IMR-90 (cell line): ENCODE measurements at regions not wholly inside any gene's neighbourhood (a gene's known extent, or its start where the extent isn't known, plus 50 kb on each side); places are given as distances from the start of the nearest gene placed in this dataset.

ENCODE experiments used
- ATAC-seq: fragments of 200-7000 bp; cut with Tn5 transposase; 2 replicates; pipeline ENCODE4 v1.9.1; 2020; ENCODE audit warnings: low read depth, mild to moderate bottlenecking, moderate library complexity
- BruUV-seq: library from RNA; stranded (reverse); fragments of 400-500 nt; replicated peaks from 2 replicates; lab custom pipeline; 2021; lab: Mats Ljungman, UMichigan
- CTCF ChIA-PET: fragments of 300-600 bp; formaldehyde crosslinking; extraction: SDS; loops from one replicate; lab custom pipeline; 2021; ENCODE audit warnings: antibody characterized with exemption; lab: Yijun Ruan, JAX
- POLR2A ChIA-PET: fragments of 300-600 bp; sonication (Branson Sonifier 250); formaldehyde crosslinking; loops from one replicate; lab custom pipeline; 2022; ENCODE audit warnings: antibody characterized with exemption; ENCODE audit not compliant: unreplicated experiment; lab: Charles Lee
- DNase-seq: peaks from one replicate; pipeline ENCODE4 v3.0.0; 2013
- H2AFZ ChIP-seq: replicated peaks from 2 replicates; pipeline ENCODE3; 2013; ENCODE audit warnings: low read length, mild to moderate bottlenecking; ENCODE audit not compliant: poor library complexity
- H2AK5ac ChIP-seq: 2 replicates; pipeline ENCODE4 v1.6.1; 2013; ENCODE audit warnings: low read depth, low read length, inconsistent platforms
- H2AK9ac ChIP-seq: replicated peaks from 2 replicates; pipeline ENCODE3; 2013; ENCODE audit warnings: mild to moderate bottlenecking, low read depth, low read length, moderate library complexity; ENCODE audit not compliant: poor library complexity
- H2BK120ac ChIP-seq: 2 replicates; pipeline ENCODE4 v1.6.1; 2013; ENCODE audit warnings: low read depth, low read length, inconsistent platforms
- H2BK15ac ChIP-seq: 3 replicates; pipeline ENCODE4 v1.6.1; 2013; ENCODE audit warnings: low read depth, low read length, inconsistent platforms
- H2BK20ac ChIP-seq: 2 replicates; pipeline ENCODE4 v1.6.1; 2013; ENCODE audit warnings: low read depth, mild to moderate bottlenecking, inconsistent platforms, low read length, moderate library complexity
- H2BK5ac ChIP-seq: 2 replicates; pipeline ENCODE4 v1.6.1; 2013; ENCODE audit warnings: mild to moderate bottlenecking, low read depth, low read length, inconsistent platforms; ENCODE audit not compliant: poor library complexity, severe bottlenecking
- H3K14ac ChIP-seq: replicated peaks from 2 replicates; pipeline ENCODE4 v1.6.1; 2013; ENCODE audit warnings: low read depth, low read length, inconsistent platforms
- H3K18ac ChIP-seq: 2 replicates; pipeline ENCODE4 v1.6.1; 2013; ENCODE audit warnings: low read depth, low read length, control low read depth
- H3K23ac ChIP-seq: 2 replicates; pipeline ENCODE4 v1.6.1; 2013; ENCODE audit warnings: low read depth, low read length, inconsistent platforms
- H3K27ac ChIP-seq: 2 replicates; pipeline ENCODE4 v1.5.1; 2013; ENCODE audit warnings: mild to moderate bottlenecking, control low read depth, low read length; ENCODE audit not compliant: insufficient read depth
- H3K27me3 ChIP-seq: 2 replicates; pipeline ENCODE4 v1.6.1; 2013; ENCODE audit warnings: low read length; ENCODE audit not compliant: control insufficient read depth, insufficient read depth
- H3K36me3 ChIP-seq: 2 replicates; pipeline ENCODE4 v1.6.1; 2013; ENCODE audit warnings: low read length, mixed read lengths; ENCODE audit not compliant: control insufficient read depth, insufficient read depth
- H3K4ac ChIP-seq: 2 replicates; pipeline ENCODE4 v1.6.1; 2013; ENCODE audit warnings: low read depth, low read length, inconsistent platforms
- H3K4me1 ChIP-seq: 2 replicates; pipeline ENCODE4 v1.6.1; 2013; ENCODE audit warnings: low read length, mixed read lengths; ENCODE audit not compliant: control insufficient read depth, insufficient read depth
- H3K4me2 ChIP-seq: 2 replicates; pipeline ENCODE4 v1.6.1; 2013; ENCODE audit warnings: low read depth, mild to moderate bottlenecking, control low read depth, low read length, moderate library complexity
- H3K4me3 ChIP-seq: 2 replicates; pipeline ENCODE4 v1.5.1; 2013; ENCODE audit warnings: low read depth, mild to moderate bottlenecking, control low read depth, low read length, moderate library complexity; ENCODE audit not compliant: insufficient read depth
- H3K56ac ChIP-seq: 2 replicates; pipeline ENCODE4 v1.6.1; 2013; ENCODE audit warnings: low read length, inconsistent platforms; ENCODE audit not compliant: insufficient read depth; ENCODE audit errors: extremely low read depth
- H3K79me1 ChIP-seq, 2 experiments: 2 replicates each; pipeline ENCODE4 v1.6.1; 2013; ENCODE audit warnings: low read length in 2 of 2, inconsistent platforms in 1 of 2, low read depth in 1 of 2
- H3K9ac ChIP-seq: 2 replicates; pipeline ENCODE4 v1.6.1; 2013; ENCODE audit warnings: low read depth, low read length, control low read depth
- H3K9me1 ChIP-seq: 2 replicates; pipeline ENCODE4 v1.6.1; 2013; ENCODE audit warnings: low read length, inconsistent platforms; ENCODE audit not compliant: insufficient read depth
- H3K9me3 ChIP-seq: 2 replicates; pipeline ENCODE4 v1.6.1; 2013; ENCODE audit warnings: low read length; ENCODE audit not compliant: control insufficient read depth, insufficient read depth
- H4K20me1 ChIP-seq: 2 replicates; pipeline ENCODE4 v1.6.1; 2013; ENCODE audit warnings: low read length, inconsistent platforms; ENCODE audit not compliant: insufficient read depth
- H4K5ac ChIP-seq: 2 replicates; pipeline ENCODE4 v1.6.1; 2013; ENCODE audit warnings: mild to moderate bottlenecking, low read depth, low read length, control low read depth
- H4K8ac ChIP-seq, 2 experiments: 2 replicates each; pipeline ENCODE4 v1.6.1; 2013; ENCODE audit warnings: low read depth in 2 of 2, low read length in 2 of 2, control low read depth in 1 of 2, inconsistent platforms in 1 of 2
- H4K91ac ChIP-seq: 2 replicates; pipeline ENCODE4 v1.6.1; 2013; ENCODE audit warnings: low read depth, low read length, inconsistent platforms; ENCODE audit not compliant: insufficient read depth
- BHLHE40 ChIP-seq: fragments of 150-350 bp; IDR thresholded peaks from 2 replicates; pipeline ENCODE4 v1.6.1; 2016; ENCODE audit warnings: mild to moderate bottlenecking, low read depth, low read length
- CEBPB ChIP-seq: IDR thresholded peaks from 2 replicates; pipeline ENCODE4 v1.6.1; 2012; ENCODE audit warnings: low read depth, low read length, improper control_type of control experiment
- FOS ChIP-seq: fragments of 150-350 bp; IDR thresholded peaks from 2 replicates; pipeline ENCODE4 v1.6.1; 2016; ENCODE audit warnings: low read depth, low read length
- MAFK ChIP-seq: IDR thresholded peaks from 2 replicates; pipeline ENCODE4 v1.6.1; 2012; ENCODE audit warnings: low read depth, low read length, improper control_type of control experiment
- MAZ ChIP-seq: IDR thresholded peaks from 2 replicates; pipeline ENCODE4 v1.6.1; 2012; ENCODE audit warnings: low read depth, mild to moderate bottlenecking, low read length, improper control_type of control experiment, moderate library complexity, borderline replicate concordance
- MXI1 ChIP-seq: IDR thresholded peaks from 2 replicates; pipeline ENCODE4 v1.6.1; 2012; ENCODE audit warnings: low read depth, mild to moderate bottlenecking, low read length, moderate library complexity, borderline replicate concordance
- POLR2A ChIP-seq: IDR thresholded peaks from 2 replicates; pipeline ENCODE4 v1.6.1; 2012; ENCODE audit warnings: mild to moderate bottlenecking, low read depth, low read length
- RAD21 ChIP-seq: IDR thresholded peaks from 2 replicates; pipeline ENCODE4 v1.6.1; 2012; ENCODE audit warnings: low read length, improper control_type of control experiment
- RCOR1 ChIP-seq: IDR thresholded peaks from 2 replicates; pipeline ENCODE4 v1.6.1; 2012; ENCODE audit warnings: mild to moderate bottlenecking, low read length, improper control_type of control experiment; ENCODE audit not compliant: insufficient replicate concordance
- RFX5 ChIP-seq: IDR thresholded peaks from 2 replicates; pipeline ENCODE4 v1.8.0; 2012; ENCODE audit warnings: low read depth, mild to moderate bottlenecking, low read length, moderate library complexity
- WGBS, 2 experiments: methylation state at CpG; one replicate each; pipeline versions ENCODE4 v1.1.5 to v1.1.7; 2013; ENCODE audit warnings: missing lambda C conversion rate in 2 of 2; ENCODE audit not compliant: insufficient read length in 1 of 2; ENCODE audit errors: extremely low coverage in 2 of 2; 5-methylcytosine and 5-hydroxymethylcytosine counted together
- dilution Hi-C: fragments of 300-500 bp; cut with HindIII; formaldehyde crosslinking; loops from one replicate; pipeline ENCODE4 v1.14.3; 2018; ENCODE audit warnings: low sequenced_read_pairs; ENCODE audit not compliant: unreplicated experiment
- in situ Hi-C: fragments of 300-500 bp; cut with MboI; formaldehyde crosslinking; loops from 3 replicates; pipeline ENCODE4 v1.14.3; 2019; ENCODE audit warnings: low sequenced_read_pairs, inconsistent platforms, mixed read lengths
- intact Hi-C: fragments of 100-400 bp; cut with micrococcal nuclease; formaldehyde crosslinking; loops from 2 replicates; pipeline ENCODE4 v1.10.0; 2022
- TF ChIP-seq, protein P1 (sequence below): conservative IDR thresholded peaks from 2 replicates; pipeline ENCODE4 v1.5.1; 2012; ENCODE audit warnings: mild to moderate bottlenecking, low read depth, low read length, improper control_type of control experiment
- TF ChIP-seq, protein P2 (sequence below): fragments of 150-350 bp; IDR thresholded peaks from 2 replicates; pipeline ENCODE4 v1.6.1; 2016; ENCODE audit warnings: low read depth, mild to moderate bottlenecking, low read length, moderate library complexity, borderline replicate concordance

DNA sequence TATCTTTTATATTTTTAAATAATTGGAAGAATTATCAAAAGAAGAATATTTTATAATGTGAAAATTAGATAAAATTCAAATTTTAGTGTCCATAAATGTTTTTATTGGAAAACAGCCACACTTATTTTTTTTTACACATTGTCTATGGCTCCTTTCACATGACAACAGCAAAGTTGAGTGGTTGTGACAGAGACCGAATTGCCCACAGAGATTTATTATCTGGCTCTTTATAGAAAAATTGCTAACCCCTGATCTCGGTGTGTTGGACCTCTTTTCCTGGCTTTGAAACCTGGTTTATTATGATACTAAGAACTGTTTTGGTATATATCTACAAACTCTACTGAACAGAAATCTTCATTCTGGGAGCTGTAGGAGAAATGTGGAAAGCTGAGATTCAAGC is 269.1 kb upstream of the UMPS start:
- H4K20me1 ChIP-seq, result no peaks in the 10 kb centered on the region
- no peaks in the 10 kb centered on the region for H3K9me3 ChIP-seq
- H2AK9ac ChIP-seq, result no peak overlapping the region
- no peak overlapping the region for H3K9ac ChIP-seq
- no peak overlapping the region for H2AFZ ChIP-seq
- dilution Hi-C loops, result no loop called here
- H3K18ac ChIP-seq, result no peak overlapping the region
- H2BK5ac ChIP-seq, result no peak overlapping the region
- H3K4ac ChIP-seq, result no peak overlapping the region
- ATAC-seq (no peak), DNase-seq (no peak)
- H3K4me3 ChIP-seq, result no peak overlapping the region
- TF ChIP-seq MXI1, result no peak
- TF ChIP-seq POLR2A, result no peak
- TF ChIP-seq, protein P1, sequence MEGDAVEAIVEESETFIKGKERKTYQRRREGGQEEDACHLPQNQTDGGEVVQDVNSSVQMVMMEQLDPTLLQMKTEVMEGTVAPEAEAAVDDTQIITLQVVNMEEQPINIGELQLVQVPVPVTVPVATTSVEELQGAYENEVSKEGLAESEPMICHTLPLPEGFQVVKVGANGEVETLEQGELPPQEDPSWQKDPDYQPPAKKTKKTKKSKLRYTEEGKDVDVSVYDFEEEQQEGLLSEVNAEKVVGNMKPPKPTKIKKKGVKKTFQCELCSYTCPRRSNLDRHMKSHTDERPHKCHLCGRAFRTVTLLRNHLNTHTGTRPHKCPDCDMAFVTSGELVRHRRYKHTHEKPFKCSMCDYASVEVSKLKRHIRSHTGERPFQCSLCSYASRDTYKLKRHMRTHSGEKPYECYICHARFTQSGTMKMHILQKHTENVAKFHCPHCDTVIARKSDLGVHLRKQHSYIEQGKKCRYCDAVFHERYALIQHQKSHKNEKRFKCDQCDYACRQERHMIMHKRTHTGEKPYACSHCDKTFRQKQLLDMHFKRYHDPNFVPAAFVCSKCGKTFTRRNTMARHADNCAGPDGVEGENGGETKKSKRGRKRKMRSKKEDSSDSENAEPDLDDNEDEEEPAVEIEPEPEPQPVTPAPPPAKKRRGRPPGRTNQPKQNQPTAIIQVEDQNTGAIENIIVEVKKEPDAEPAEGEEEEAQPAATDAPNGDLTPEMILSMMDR, result no peak
- no peak for TF ChIP-seq RAD21
- TF ChIP-seq RFX5, result no peak
- TF ChIP-seq RCOR1, result no peak
- TF ChIP-seq, protein P2, sequence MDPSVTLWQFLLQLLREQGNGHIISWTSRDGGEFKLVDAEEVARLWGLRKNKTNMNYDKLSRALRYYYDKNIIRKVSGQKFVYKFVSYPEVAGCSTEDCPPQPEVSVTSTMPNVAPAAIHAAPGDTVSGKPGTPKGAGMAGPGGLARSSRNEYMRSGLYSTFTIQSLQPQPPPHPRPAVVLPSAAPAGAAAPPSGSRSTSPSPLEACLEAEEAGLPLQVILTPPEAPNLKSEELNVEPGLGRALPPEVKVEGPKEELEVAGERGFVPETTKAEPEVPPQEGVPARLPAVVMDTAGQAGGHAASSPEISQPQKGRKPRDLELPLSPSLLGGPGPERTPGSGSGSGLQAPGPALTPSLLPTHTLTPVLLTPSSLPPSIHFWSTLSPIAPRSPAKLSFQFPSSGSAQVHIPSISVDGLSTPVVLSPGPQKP, result no peak
- TF ChIP-seq MAZ, result no peak
- no peak for TF ChIP-seq BHLHE40
- no peak for TF ChIP-seq CEBPB
- TF ChIP-seq MAFK, result no peak
- TF ChIP-seq FOS, result no peak
- H2BK120ac ChIP-seq, result no peak overlapping the region
- no peak overlapping the region for H3K14ac ChIP-seq
- in situ Hi-C loops, result no loop called here
- no CpG with 5 or more reads among the region's 2 CpGs for WGBS, 2 experiments
- no peak overlapping the region for H2BK20ac ChIP-seq
- no peak overlapping the region for H3K56ac ChIP-seq
- H4K91ac ChIP-seq, result no peak overlapping the region
- no peak overlapping the region for H4K5ac ChIP-seq
- no peak overlapping the region for H3K23ac ChIP-seq
- peaks cover 4% of the 10 kb centered on the region; the same call in 1 of the 2 replicates for H3K36me3 ChIP-seq
- no TSS peak for BruUV-seq
- no peak overlapping the region for H4K8ac ChIP-seq
- H2AK5ac ChIP-seq, result no peak overlapping the region
- no peak overlapping the region for H3K4me2 ChIP-seq
- H3K4me1 ChIP-seq, result no peaks in the 10 kb centered on the region
- intact Hi-C loops, result no loop called here
- H3K9me1 ChIP-seq, result no peaks in the 10 kb centered on the region
- no peaks in the 10 kb centered on the region for H3K79me1 ChIP-seq
- ChIA-PET CTCF (no interaction called here), POLR2A (no interaction called here)
- H3K27me3 ChIP-seq, result peaks cover 6% of the 10 kb centered on the region; the same call in 1 of the 2 replicates
- no peak overlapping the region for H2BK15ac ChIP-seq
- no peak overlapping the region for H3K27ac ChIP-seq
